OCI-LY7 (cell line): ENCODE measurements at regions not wholly inside any gene's neighbourhood (a gene's known extent, or its start where the extent isn't known, plus 50 kb on each side); places are given as distances from the start of the nearest gene placed in this dataset.

ENCODE experiments used
- CTCF ChIP-seq: fragments of 200-600 bp; sonication (generic); conservative IDR thresholded peaks from 2 replicates; pipeline ENCODE4 v1.5.1; 2014; ENCODE audit warnings: mild to moderate bottlenecking, antibody characterized with exemption, low read length, moderate library complexity, mixed read lengths
- EZH2phosphoT487 ChIP-seq: fragments of 200-600 bp; sonication (generic); IDR thresholded peaks from 2 replicates; pipeline ENCODE4 v1.6.1; 2018; ENCODE audit warnings: low read depth, borderline replicate concordance, mild to moderate bottlenecking, mixed run types, antibody characterized with exemption, low read length, moderate library complexity, mixed read lengths

GRCh38 chr7:130896898-130897514 is 163.0 kb upstream of the KLF14 start:
- TF ChIP-seq CTCF (peak; percentile 77), EZH2phosphoT487 (no peak)
